ENCODE measurements at regions not wholly inside any gene's neighbourhood (a gene's known extent, or its start where the extent isn't known, plus 50 kb on each side); places are given as distances from the start of the nearest gene placed in this dataset.

DNA sequence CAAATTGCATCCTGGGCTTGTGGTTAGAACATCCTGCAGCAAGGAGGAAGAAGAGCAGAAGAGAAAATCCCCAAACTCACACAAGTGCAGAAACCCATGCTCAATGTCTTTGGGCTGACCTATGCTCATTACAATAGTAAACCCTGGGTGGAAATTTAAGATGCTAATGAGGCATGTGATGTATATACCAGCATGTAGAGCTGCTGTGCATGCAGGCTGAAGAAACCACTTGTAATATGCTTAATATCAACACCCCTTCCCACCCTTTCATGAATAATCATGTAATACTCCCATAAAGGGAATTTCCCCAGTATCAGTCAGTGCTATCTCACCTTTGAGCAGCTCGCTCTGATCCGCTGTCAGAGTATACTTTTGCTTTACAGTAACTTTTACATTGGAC is 90.0 kb upstream of the GRIK2 start:
- no peak for DNase-seq
- no peaks in the 10 kb centered on the region for H3K36me3 ChIP-seq
- H3K27me3 ChIP-seq = no peaks in the 10 kb centered on the region
- TF ChIP-seq, protein P1, sequence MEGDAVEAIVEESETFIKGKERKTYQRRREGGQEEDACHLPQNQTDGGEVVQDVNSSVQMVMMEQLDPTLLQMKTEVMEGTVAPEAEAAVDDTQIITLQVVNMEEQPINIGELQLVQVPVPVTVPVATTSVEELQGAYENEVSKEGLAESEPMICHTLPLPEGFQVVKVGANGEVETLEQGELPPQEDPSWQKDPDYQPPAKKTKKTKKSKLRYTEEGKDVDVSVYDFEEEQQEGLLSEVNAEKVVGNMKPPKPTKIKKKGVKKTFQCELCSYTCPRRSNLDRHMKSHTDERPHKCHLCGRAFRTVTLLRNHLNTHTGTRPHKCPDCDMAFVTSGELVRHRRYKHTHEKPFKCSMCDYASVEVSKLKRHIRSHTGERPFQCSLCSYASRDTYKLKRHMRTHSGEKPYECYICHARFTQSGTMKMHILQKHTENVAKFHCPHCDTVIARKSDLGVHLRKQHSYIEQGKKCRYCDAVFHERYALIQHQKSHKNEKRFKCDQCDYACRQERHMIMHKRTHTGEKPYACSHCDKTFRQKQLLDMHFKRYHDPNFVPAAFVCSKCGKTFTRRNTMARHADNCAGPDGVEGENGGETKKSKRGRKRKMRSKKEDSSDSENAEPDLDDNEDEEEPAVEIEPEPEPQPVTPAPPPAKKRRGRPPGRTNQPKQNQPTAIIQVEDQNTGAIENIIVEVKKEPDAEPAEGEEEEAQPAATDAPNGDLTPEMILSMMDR (IDR thresholded peaks at IDR 0.05) = no peak
- TF ChIP-seq POLR2A (IDR thresholded peaks at IDR 0.05) (no peak), EP300 (IDR thresholded peaks at IDR 0.05) (no peak), POLR2AphosphoS5 (IDR thresholded peaks at IDR 0.05) (no peak)
- no peaks in the 10 kb centered on the region for H3K4me1 ChIP-seq
- H3K27ac ChIP-seq = no peak overlapping the region
- H3K4me3 ChIP-seq = no peak overlapping the region
- intact Hi-C loops (cut with DNase I) = no loop called here
- H3K9me3 ChIP-seq = no peaks in the 10 kb centered on the region
- 83 to 94% methylated on average over 2 of the region's 2 CpGs for WGBS, 2 donors

DNA sequence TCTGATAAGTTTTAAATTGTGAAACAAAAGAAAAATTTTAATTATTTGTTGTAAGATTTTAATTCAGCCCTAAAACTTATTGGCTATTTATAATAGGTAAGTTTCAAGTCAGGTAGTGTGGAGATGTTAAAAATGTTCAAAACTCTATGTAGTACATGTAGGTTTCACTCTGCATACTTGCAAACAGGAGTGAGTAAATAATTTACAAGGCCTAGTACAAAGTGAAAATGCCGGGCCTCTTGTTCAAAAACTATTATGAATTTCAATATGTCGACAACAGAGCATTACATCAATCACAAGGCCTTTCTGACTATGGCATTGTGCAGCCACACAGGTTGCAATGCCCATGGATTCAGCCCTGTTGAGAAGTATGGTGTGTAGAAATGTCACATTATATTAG is 80.9 kb upstream of the GRIK2 start:
- no peak for DNase-seq
- intact Hi-C loops (cut with DNase I) = no loop called here
- Histone ChIP-seq H3K9me3 (no peaks in the 10 kb centered on the region), H3K27me3 (no peaks in the 10 kb centered on the region), H3K36me3 (no peaks in the 10 kb centered on the region), H3K4me1 (no peaks in the 10 kb centered on the region), H3K27ac (no peak overlapping the region), H3K4me3 (no peak overlapping the region)
- TF ChIP-seq, protein P1 (IDR thresholded peaks at IDR 0.05) = no peak
- TF ChIP-seq EP300 (IDR thresholded peaks at IDR 0.05) = no peak
- WGBS, 2 donors = 51 to 77% methylated on average over 2 of the region's 2 CpGs

DNA sequence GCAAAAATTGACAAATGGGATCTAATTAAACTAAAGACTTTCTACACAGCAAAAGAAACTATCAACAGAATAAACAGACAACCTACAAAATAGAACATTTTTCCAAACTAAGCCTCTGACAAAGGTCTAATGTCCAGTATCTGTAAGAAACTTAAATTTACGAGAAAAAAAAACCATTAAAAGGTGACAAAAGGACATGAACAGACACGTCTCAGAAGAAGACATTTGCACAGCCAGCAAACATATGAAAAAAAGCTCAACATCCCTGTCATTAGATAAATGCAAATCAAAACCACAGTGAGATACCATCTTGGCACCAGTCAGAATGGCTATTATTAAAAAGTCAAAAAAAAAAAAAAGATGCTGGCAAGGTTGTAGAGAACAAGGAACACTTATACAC is 70.6 kb upstream of the GRIK2 start:
- H3K4me1 ChIP-seq = no peaks in the 10 kb centered on the region
- H3K27ac ChIP-seq = no peak overlapping the region
- 83 to 84% methylated on average over 2 of the region's 2 CpGs for WGBS, 2 donors

DNA sequence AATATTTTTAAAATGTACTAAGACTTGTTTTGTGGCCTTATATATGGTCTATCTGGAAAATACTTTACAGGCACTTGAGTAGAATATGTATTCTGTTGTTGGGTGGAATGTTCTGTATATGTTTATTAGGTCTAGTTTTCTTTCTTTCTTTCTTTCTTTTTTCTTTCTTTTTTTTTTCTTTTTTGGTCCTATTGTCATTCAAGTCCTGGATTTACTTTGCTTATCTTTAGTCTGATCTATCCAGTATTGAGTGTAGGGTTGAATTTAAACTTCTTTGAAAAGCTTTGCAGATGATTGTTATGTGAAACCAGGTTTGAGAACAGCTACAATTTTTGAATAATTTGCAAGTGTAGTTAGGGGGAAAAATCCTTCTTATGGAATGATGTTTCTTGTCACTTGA is 67.1 kb upstream of the GRIK2 start:
- intact Hi-C loops (cut with DNase I) = no loop called here
- Histone ChIP-seq H3K4me1 (no peaks in the 10 kb centered on the region), H3K27ac (no peak overlapping the region), H3K27me3 (no peaks in the 10 kb centered on the region), H3K36me3 (no peaks in the 10 kb centered on the region), H3K9me3 (no peaks in the 10 kb centered on the region), H3K4me3 (no peak overlapping the region)
- TF ChIP-seq EP300 (IDR thresholded peaks at IDR 0.05) (no peak), POLR2A (IDR thresholded peaks at IDR 0.05) (no peak), POLR2AphosphoS5 (IDR thresholded peaks at IDR 0.05) (no peak)
- TF ChIP-seq, protein P1 (IDR thresholded peaks at IDR 0.05) = no peak
- DNase-seq = no peak

More for the DNA sequence above, 70.6 kb upstream of the GRIK2 start:
- intact Hi-C loops (cut with DNase I) = no loop called here
- no peaks in the 10 kb centered on the region for H3K36me3 ChIP-seq
- no peaks in the 10 kb centered on the region for H3K9me3 ChIP-seq
- H3K4me3 ChIP-seq = no peak overlapping the region
- no peaks in the 10 kb centered on the region for H3K27me3 ChIP-seq
- TF ChIP-seq POLR2AphosphoS5 (IDR thresholded peaks at IDR 0.05) = no peak
- no peak for TF ChIP-seq EP300 (IDR thresholded peaks at IDR 0.05)
- TF ChIP-seq, protein P1 (IDR thresholded peaks at IDR 0.05) = no peak
- no peak for TF ChIP-seq POLR2A (IDR thresholded peaks at IDR 0.05)
- DNase-seq = no peak

DNA sequence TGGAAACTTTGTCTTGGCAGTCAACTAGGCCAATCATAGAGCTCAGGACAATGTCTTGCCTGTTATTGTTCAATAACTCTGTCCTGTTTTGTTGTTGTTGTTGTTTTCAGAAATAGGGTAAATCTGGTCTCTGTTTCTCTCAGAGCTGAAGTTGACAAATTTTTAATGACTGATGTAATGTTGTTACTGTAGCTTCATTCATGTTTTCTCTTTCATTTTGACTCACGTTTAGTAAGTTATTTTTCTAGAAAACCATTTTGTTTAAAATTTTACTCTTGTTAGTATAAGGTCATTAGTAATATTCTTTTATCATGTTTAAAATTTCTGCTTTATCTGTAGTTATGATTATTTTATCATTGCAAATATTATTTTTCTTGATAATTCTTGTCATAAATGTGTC is 51.6 kb upstream of the GRIK2 start:
- Histone ChIP-seq H3K9me3 (peaks cover 0 to 3% (median 0%) of the 10 kb centered on the region in 4 donors), H3K4me3 (no peak overlapping the region), H3K27ac (no peak overlapping the region), H3K27me3 (no peaks in the 10 kb centered on the region), H3K4me1 (no peaks in the 10 kb centered on the region), H3K36me3 (no peaks in the 10 kb centered on the region)
- intact Hi-C loops (cut with DNase I) = no loop called here
- no peak for DNase-seq
- WGBS, 2 donors = 81 to 86% methylated on average over 1 of the region's 1 CpG
- TF ChIP-seq EP300 (IDR thresholded peaks at IDR 0.05) (no peak), POLR2A (IDR thresholded peaks at IDR 0.05) (no peak), POLR2AphosphoS5 (IDR thresholded peaks at IDR 0.05) (no peak)
- TF ChIP-seq, protein P1 (IDR thresholded peaks at IDR 0.05) = no peak
